ENCODE measurements at regions not wholly inside any gene's neighbourhood (a gene's known extent, or its start where the extent isn't known, plus 50 kb on each side); places are given as distances from the start of the nearest gene placed in this dataset.
"Not testable (repeated sequence)": the region's sequence is repeated elsewhere in the genome, so short reads cannot be mapped to it uniquely, and the experiment has no call there.

DNA sequence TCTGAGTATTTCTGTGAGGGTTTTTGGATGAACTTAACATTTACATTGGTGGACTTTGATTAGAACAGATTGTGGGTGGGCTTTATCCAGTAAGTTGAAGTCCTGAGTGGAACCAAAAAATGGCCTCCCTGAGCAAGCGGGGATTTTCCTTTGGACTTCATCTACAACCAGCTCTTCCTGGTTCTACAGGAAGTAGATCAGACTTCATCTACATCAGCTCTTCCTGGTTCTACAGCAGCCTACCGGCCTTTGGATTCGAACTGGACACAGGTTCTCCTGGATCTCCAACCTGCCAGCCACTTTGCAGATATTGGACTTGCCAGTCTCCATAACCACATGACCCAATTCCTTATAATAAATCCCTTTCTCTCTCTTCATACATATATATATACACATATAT is 79.9 kb upstream of the STK39 start:
- no peak for TF ChIP-seq EZH2phosphoT487 (conservative IDR thresholded peaks at IDR 0.05; ENCODE audit: low read length)
- TF ChIP-seq, protein P1, sequence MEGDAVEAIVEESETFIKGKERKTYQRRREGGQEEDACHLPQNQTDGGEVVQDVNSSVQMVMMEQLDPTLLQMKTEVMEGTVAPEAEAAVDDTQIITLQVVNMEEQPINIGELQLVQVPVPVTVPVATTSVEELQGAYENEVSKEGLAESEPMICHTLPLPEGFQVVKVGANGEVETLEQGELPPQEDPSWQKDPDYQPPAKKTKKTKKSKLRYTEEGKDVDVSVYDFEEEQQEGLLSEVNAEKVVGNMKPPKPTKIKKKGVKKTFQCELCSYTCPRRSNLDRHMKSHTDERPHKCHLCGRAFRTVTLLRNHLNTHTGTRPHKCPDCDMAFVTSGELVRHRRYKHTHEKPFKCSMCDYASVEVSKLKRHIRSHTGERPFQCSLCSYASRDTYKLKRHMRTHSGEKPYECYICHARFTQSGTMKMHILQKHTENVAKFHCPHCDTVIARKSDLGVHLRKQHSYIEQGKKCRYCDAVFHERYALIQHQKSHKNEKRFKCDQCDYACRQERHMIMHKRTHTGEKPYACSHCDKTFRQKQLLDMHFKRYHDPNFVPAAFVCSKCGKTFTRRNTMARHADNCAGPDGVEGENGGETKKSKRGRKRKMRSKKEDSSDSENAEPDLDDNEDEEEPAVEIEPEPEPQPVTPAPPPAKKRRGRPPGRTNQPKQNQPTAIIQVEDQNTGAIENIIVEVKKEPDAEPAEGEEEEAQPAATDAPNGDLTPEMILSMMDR (IDR thresholded peaks at IDR 0.05; ENCODE audit: insufficient read depth, low read length, poor library complexity, severe bottlenecking) = no peak
- Histone ChIP-seq H2AFZ (ENCODE audit: low read depth, low read length, severe bottlenecking) (no peak overlapping the region), H3K27me3 (ENCODE audit: low read length) (no peaks in the 10 kb centered on the region), H3F3A (ENCODE audit: insufficient read depth) (no peaks in the 10 kb centered on the region), H3K27ac (ENCODE audit: low read depth, low read length) (no peak overlapping the region), H3K9me3 (ENCODE audit: insufficient read depth, low read length) (no peaks in the 10 kb centered on the region), H3K79me2 (ENCODE audit: insufficient read depth, low read length) (no peaks in the 10 kb centered on the region), H3K4me2 (ENCODE audit: low read depth, low read length, poor library complexity, severe bottlenecking) (no peak overlapping the region), H3K4me3 (ENCODE audit: insufficient read depth, low read length, poor library complexity, severe bottlenecking) (no peak overlapping the region), H3K9me2 (replicated peaks; ENCODE audit: insufficient read depth, low read length) (no peaks in the 10 kb centered on the region), H4K20me1 (ENCODE audit: low read depth, low read length) (no peaks in the 10 kb centered on the region), H3K36me3 (ENCODE audit: low read length) (no peaks in the 10 kb centered on the region), H3K9ac (ENCODE audit: low read length) (no peak overlapping the region)

DNA sequence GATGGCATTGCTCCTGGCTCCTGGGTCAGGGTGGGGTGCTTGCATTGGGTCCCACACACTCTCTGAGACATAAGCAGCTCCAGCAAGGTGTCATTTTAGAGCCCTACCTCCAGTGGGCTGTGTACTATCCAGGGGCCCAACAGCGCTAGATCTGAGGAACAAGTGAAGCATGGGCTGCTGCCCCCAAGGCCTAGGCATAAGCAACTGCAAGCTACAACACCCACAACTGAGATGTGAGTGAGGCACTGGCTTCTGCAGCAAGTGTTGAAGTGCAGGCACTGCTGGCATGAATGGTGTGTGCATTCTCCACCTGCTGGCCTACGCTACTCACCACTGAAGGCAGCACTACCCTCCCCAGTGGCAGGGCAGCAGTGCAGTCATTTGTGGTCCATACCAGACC is 81.0 kb upstream of the STK39 start:
- Histone ChIP-seq H3K9me3 (ENCODE audit: insufficient read depth, low read length) (no peaks in the 10 kb centered on the region), H3K4me3 (ENCODE audit: insufficient read depth, low read length, poor library complexity, severe bottlenecking) (no peak overlapping the region), H3K36me3 (ENCODE audit: low read length) (no peaks in the 10 kb centered on the region), H3F3A (ENCODE audit: insufficient read depth) (no peaks in the 10 kb centered on the region), H4K20me1 (ENCODE audit: low read depth, low read length) (no peaks in the 10 kb centered on the region), H3K4me2 (ENCODE audit: low read depth, low read length, poor library complexity, severe bottlenecking) (no peak overlapping the region), H3K9me2 (replicated peaks; ENCODE audit: insufficient read depth, low read length) (no peaks in the 10 kb centered on the region), H3K27me3 (ENCODE audit: low read length) (no peaks in the 10 kb centered on the region), H2AFZ (ENCODE audit: low read depth, low read length, severe bottlenecking) (no peak overlapping the region), H3K9ac (ENCODE audit: low read length) (no peak overlapping the region), H3K27ac (ENCODE audit: low read depth, low read length) (no peak overlapping the region), H3K79me2 (ENCODE audit: insufficient read depth, low read length) (no peaks in the 10 kb centered on the region)
- TF ChIP-seq, protein P1 (IDR thresholded peaks at IDR 0.05; ENCODE audit: insufficient read depth, low read length, poor library complexity, severe bottlenecking) = no peak
- TF ChIP-seq EZH2phosphoT487 (conservative IDR thresholded peaks at IDR 0.05; ENCODE audit: low read length) = no peak

DNA sequence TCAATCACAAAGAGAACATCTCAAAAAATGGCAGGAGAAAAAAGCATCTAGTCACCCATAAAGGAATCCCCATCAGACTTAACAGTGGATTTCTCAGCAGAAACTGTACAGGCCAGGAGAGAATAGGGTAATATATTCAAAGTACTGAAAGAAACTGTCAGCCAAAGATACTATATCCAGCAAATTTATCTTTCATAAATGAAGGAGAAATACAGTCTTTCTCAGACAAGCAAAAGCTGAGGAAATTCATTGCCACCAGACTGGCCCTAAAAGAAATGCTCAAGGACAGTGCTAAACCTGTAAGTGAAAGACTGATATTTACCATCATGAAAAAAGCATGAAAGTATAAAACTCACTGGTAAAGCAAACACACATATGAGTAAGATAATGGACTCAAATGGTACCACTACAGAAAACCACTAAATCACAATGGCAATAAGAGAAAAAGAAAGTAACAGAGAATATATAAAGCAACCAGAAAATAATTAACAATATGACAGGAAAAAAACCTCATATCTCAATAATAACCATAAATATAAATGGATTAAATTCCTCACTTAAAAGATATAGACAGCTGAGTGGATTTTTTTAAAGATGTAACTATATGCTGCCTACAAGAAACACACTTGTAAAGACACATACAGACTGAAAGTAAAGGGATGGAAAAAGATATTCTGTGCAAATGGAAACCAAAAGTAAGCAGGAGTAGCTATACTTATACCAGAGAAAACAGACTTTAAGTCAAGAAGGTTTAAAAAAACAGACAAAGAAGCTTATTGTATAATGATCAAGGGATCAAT is 83.4 kb upstream of the STK39 start:
- H3K4me2 ChIP-seq (ENCODE audit: low read depth, low read length, poor library complexity, severe bottlenecking) = no peak overlapping the region
- H3K9me2 ChIP-seq (replicated peaks; ENCODE audit: insufficient read depth, low read length) = no peaks in the 10 kb centered on the region
- TF ChIP-seq EZH2phosphoT487 (conservative IDR thresholded peaks at IDR 0.05; ENCODE audit: low read length) = no peak
- TF ChIP-seq, protein P1 (IDR thresholded peaks at IDR 0.05; ENCODE audit: insufficient read depth, low read length, poor library complexity, severe bottlenecking) = no peak
- H4K20me1 ChIP-seq (ENCODE audit: low read depth, low read length) = no peaks in the 10 kb centered on the region
- no peak overlapping the region for H2AFZ ChIP-seq (ENCODE audit: low read depth, low read length, severe bottlenecking)
- no peaks in the 10 kb centered on the region for H3K9me3 ChIP-seq (ENCODE audit: insufficient read depth, low read length)
- no peak overlapping the region for H3K9ac ChIP-seq (ENCODE audit: low read length)
- no peaks in the 10 kb centered on the region for H3K27me3 ChIP-seq (ENCODE audit: low read length)
- H3K4me3 ChIP-seq (ENCODE audit: insufficient read depth, low read length, poor library complexity, severe bottlenecking) = no peak overlapping the region
- H3K27ac ChIP-seq (ENCODE audit: low read depth, low read length) = no peak overlapping the region
- no peaks in the 10 kb centered on the region for H3K36me3 ChIP-seq (ENCODE audit: low read length)
- H3F3A ChIP-seq (ENCODE audit: insufficient read depth) = no peaks in the 10 kb centered on the region
- H3K79me2 ChIP-seq (ENCODE audit: insufficient read depth, low read length) = no peaks in the 10 kb centered on the region

DNA sequence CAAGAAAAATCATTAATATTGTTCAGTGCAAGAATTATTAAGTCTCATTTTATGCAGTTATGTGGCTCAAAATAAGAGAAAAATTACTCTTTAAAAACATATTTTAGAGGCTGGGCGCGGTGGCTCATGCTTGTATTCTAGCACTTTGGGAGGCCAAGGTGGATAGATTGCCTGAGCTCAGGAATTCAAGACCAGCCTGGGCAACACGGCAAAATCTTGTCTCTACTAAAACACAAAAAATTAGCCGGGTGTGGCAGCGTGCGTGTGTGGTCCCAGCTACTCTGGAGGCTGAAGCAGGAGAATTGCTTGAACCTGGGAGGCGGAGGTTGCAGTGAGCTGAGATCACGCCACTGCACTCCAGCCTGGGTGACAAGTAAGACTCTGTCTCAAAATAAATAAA is 87.9 kb upstream of the STK39 start:
- not testable (repeated sequence) for H3K27ac ChIP-seq (ENCODE audit: low read depth, low read length); H2AFZ ChIP-seq (ENCODE audit: low read depth, low read length, severe bottlenecking); H3K79me2 ChIP-seq (ENCODE audit: insufficient read depth, low read length); H3K36me3 ChIP-seq (ENCODE audit: low read length); H3K9me3 ChIP-seq (ENCODE audit: insufficient read depth, low read length); H3K9ac ChIP-seq (ENCODE audit: low read length); H3K4me3 ChIP-seq (ENCODE audit: insufficient read depth, low read length, poor library complexity, severe bottlenecking); H3K9me2 ChIP-seq (replicated peaks; ENCODE audit: insufficient read depth, low read length); H3K27me3 ChIP-seq (ENCODE audit: low read length); H3F3A ChIP-seq (ENCODE audit: insufficient read depth); H4K20me1 ChIP-seq (ENCODE audit: low read depth, low read length); H3K4me2 ChIP-seq (ENCODE audit: low read depth, low read length, poor library complexity, severe bottlenecking)
